BE2C (cell line): ENCODE measurements at regions not wholly inside any gene's neighbourhood (a gene's known extent, or its start where the extent isn't known, plus 50 kb on each side); places are given as distances from the start of the nearest gene placed in this dataset.

Source experiments
- DNase-seq: peaks from one replicate; pipeline ENCODE4 v3.0.0-alpha.2; 2020
- H3K27me3 ChIP-seq: fragments of 250-450 bp; sonication (Bioruptor Pico); 2 replicates; pipeline ENCODE4 v1.5.1; 2020; ENCODE audit warnings: mild to moderate bottlenecking
- H3K36me3 ChIP-seq: fragments of 250-450 bp; sonication (Bioruptor Pico); 2 replicates; pipeline ENCODE4 v1.5.1; 2020; ENCODE audit warnings: mild to moderate bottlenecking
- H3K4me1 ChIP-seq: fragments of 250-450 bp; sonication (Bioruptor Pico); 2 replicates; pipeline ENCODE4 v1.5.1; 2020
- H3K4me3 ChIP-seq: 2 replicates; pipeline ENCODE4 v1.5.1; 2011; ENCODE audit warnings: low read depth, low read length
- H3K9me3 ChIP-seq: fragments of 250-450 bp; sonication (Bioruptor Pico); 2 replicates; pipeline ENCODE4 v1.5.1; 2020
- CTCF ChIP-seq: IDR thresholded peaks from 2 replicates; pipeline ENCODE4 v1.5.1; 2012; ENCODE audit warnings: mild to moderate bottlenecking, low read depth, low read length

- Histone ChIP-seq H3K27me3 (no peaks in the 10 kb centered on the region), H3K9me3 (no peaks in the 10 kb centered on the region), H3K4me3 (no peak overlapping the region), H3K36me3 (no peaks in the 10 kb centered on the region), H3K4me1 (no peaks in the 10 kb centered on the region)
- TF ChIP-seq CTCF = no peak
- DNase-seq = no peak
Measured at GRCh38 chr2:66966631-66967030, 430.5 kb upstream of the ETAA1 start.

GRCh38 chr2:66968946-66969345 is 428.2 kb upstream of the ETAA1 start:
- no peaks in the 10 kb centered on the region for H3K4me1 ChIP-seq
- H3K36me3 ChIP-seq = no peaks in the 10 kb centered on the region
- TF ChIP-seq CTCF = no peak
- H3K9me3 ChIP-seq = no peaks in the 10 kb centered on the region
- H3K27me3 ChIP-seq = no peaks in the 10 kb centered on the region
- H3K4me3 ChIP-seq = no peak overlapping the region
- DNase-seq = no peak

GRCh38 chr2:66981074-66981473 is 416.1 kb upstream of the ETAA1 start:
- Histone ChIP-seq H3K4me3 (no peak overlapping the region), H3K27me3 (no peaks in the 10 kb centered on the region), H3K36me3 (no peaks in the 10 kb centered on the region), H3K4me1 (no peaks in the 10 kb centered on the region), H3K9me3 (no peaks in the 10 kb centered on the region)
- TF ChIP-seq CTCF = no peak
- DNase-seq = no peak

- Histone ChIP-seq H3K9me3 (no peaks in the 10 kb centered on the region), H3K27me3 (no peaks in the 10 kb centered on the region), H3K4me3 (no peak overlapping the region), H3K36me3 (no peaks in the 10 kb centered on the region), H3K4me1 (no peaks in the 10 kb centered on the region)
- no peak for TF ChIP-seq CTCF
- DNase-seq = no peak
Measured at GRCh38 chr2:66982766-66983165, 414.4 kb upstream of the ETAA1 start.

GRCh38 chr2:66984864-66985263 is 412.3 kb upstream of the ETAA1 start:
- H3K9me3 ChIP-seq = no peaks in the 10 kb centered on the region
- no peak for DNase-seq
- H3K27me3 ChIP-seq = no peaks in the 10 kb centered on the region
- no peak overlapping the region for H3K4me3 ChIP-seq
- no peaks in the 10 kb centered on the region for H3K4me1 ChIP-seq
- H3K36me3 ChIP-seq = no peaks in the 10 kb centered on the region
- no peak for TF ChIP-seq CTCF

GRCh38 chr2:66985906-66986305 is 411.2 kb upstream of the ETAA1 start:
- no peak overlapping the region for H3K4me3 ChIP-seq
- no peaks in the 10 kb centered on the region for H3K27me3 ChIP-seq
- no peaks in the 10 kb centered on the region for H3K36me3 ChIP-seq
- no peak for DNase-seq
- no peaks in the 10 kb centered on the region for H3K9me3 ChIP-seq
- no peaks in the 10 kb centered on the region for H3K4me1 ChIP-seq
- TF ChIP-seq CTCF = no peak
